Kidney epithelial cell (primary cell): ENCODE measurements at regions not wholly inside any gene's neighbourhood (a gene's known extent, or its start where the extent isn't known, plus 50 kb on each side); places are given as distances from the start of the nearest gene placed in this dataset.
"Not testable (repeated sequence)": the region's sequence is repeated elsewhere in the genome, so short reads cannot be mapped to it uniquely, and the experiment has no call there.

Experiments
- DNase-seq: peaks from one replicate; pipeline ENCODE4 v3.0.0-alpha.2; 2010; ENCODE audit warnings: low read depth
- H3K27me3 ChIP-seq: 2 replicates; pipeline ENCODE4 v1.6.0; 2011; ENCODE audit warnings: low read length; ENCODE audit not compliant: control insufficient read depth, insufficient read depth
- H3K36me3 ChIP-seq: 2 replicates; pipeline ENCODE4 v1.5.1; 2011; ENCODE audit warnings: low read length; ENCODE audit not compliant: control insufficient read depth, insufficient read depth
- H3K4me3 ChIP-seq: 2 replicates; pipeline ENCODE4 v1.5.1; 2011; ENCODE audit warnings: low read depth, mild to moderate bottlenecking, control low read depth, low read length
- CTCF ChIP-seq: IDR thresholded peaks from 2 replicates; pipeline ENCODE4 v1.5.1; 2011; ENCODE audit warnings: mild to moderate bottlenecking, moderate library complexity, low read length, control low read depth, inconsistent platforms; ENCODE audit not compliant: insufficient read depth, poor library complexity, severe bottlenecking

- no peak overlapping the region for H3K4me3 ChIP-seq
- TF ChIP-seq CTCF: no peak
- no peaks in the 10 kb centered on the region for H3K36me3 ChIP-seq
- H3K27me3 ChIP-seq: no peaks in the 10 kb centered on the region
- no peak for DNase-seq
These were observed 660.3 kb downstream of the SI start for GRCh38 chr3:164417955-164418354.

- DNase-seq: no peak
- no peak overlapping the region for H3K4me3 ChIP-seq
These were observed 661.6 kb downstream of the SI start for GRCh38 chr3:164416491-164417222.

GRCh38 chr3:164408326-164408725 lies 670.0 kb downstream of the SI start:
- H3K4me3 ChIP-seq: no peak overlapping the region
- no peak for TF ChIP-seq CTCF
- DNase-seq: no peak
- no peaks in the 10 kb centered on the region for H3K36me3 ChIP-seq
- H3K27me3 ChIP-seq: no peaks in the 10 kb centered on the region

More at GRCh38 chr3:164416491-164417222, 661.6 kb downstream of the SI start:
- Histone ChIP-seq H3K36me3 (no peaks in the 10 kb centered on the region), H3K27me3 (no peaks in the 10 kb centered on the region)
- TF ChIP-seq CTCF: no peak

GRCh38 chr3:164407111-164407510 lies 671.2 kb downstream of the SI start:
- no peaks in the 10 kb centered on the region for H3K36me3 ChIP-seq
- H3K27me3 ChIP-seq: no peaks in the 10 kb centered on the region
- H3K4me3 ChIP-seq: no peak overlapping the region
- no peak for TF ChIP-seq CTCF
- DNase-seq: no peak

GRCh38 chr3:164406281-164406680 lies 672.0 kb downstream of the SI start:
- no peak for DNase-seq
- H3K27me3 ChIP-seq: no peaks in the 10 kb centered on the region
- H3K4me3 ChIP-seq: no peak overlapping the region
- no peak for TF ChIP-seq CTCF
- no peaks in the 10 kb centered on the region for H3K36me3 ChIP-seq

- Histone ChIP-seq H3K27me3 (no peaks in the 10 kb centered on the region), H3K36me3 (no peaks in the 10 kb centered on the region), H3K4me3 (no peak overlapping the region)
- DNase-seq: no peak
- no peak for TF ChIP-seq CTCF
These were observed 676.4 kb downstream of the SI start for GRCh38 chr3:164401923-164402322.

- H3K4me3 ChIP-seq, DNase-seq: not testable (repeated sequence)
These were observed 676.9 kb downstream of the SI start for GRCh38 chr3:164401440-164401839.

More at GRCh38 chr3:164401440-164401839, 676.9 kb downstream of the SI start:
- not testable (repeated sequence) for H3K27me3 ChIP-seq, H3K36me3 ChIP-seq
